GM04503 (cell line): ENCODE measurements at regions not wholly inside any gene's neighbourhood (a gene's known extent, or its start where the extent isn't known, plus 50 kb on each side); places are given as distances from the start of the nearest gene placed in this dataset.
A peak's percentile ranks its signal among the peaks of the same experiment; 100 is the strongest.

Source experiments
- DNase-seq: peaks from one replicate; pipeline ENCODE4 v3.0.0-alpha.2; 2012; ENCODE audit warnings: low read depth

DNA sequence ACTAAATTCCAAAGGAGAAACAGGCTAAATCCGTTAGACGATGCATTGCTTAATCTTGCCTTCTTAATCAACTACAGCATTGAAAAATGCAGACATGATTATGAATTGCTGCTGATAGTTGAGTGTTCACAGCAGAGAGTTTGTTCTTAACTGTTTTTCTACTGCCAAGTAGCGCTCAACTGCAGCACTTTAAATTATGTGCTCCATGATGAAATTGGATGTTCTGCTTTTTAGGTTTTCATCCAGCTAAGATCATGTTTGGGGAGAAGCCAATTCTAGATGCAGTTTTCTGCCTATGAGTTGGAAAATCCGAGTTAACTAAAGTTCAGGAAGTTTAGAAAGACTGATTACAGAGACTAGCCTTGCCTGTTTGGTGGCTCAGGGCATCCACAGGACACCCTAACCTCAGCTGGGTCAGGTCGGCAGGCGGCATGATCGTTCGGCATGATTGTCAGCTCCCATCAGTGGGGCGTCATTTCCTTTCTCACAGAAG lies 119.4 kb upstream of the PIEZO2 start:
- DNase-seq: peak; percentile 42

DNA sequence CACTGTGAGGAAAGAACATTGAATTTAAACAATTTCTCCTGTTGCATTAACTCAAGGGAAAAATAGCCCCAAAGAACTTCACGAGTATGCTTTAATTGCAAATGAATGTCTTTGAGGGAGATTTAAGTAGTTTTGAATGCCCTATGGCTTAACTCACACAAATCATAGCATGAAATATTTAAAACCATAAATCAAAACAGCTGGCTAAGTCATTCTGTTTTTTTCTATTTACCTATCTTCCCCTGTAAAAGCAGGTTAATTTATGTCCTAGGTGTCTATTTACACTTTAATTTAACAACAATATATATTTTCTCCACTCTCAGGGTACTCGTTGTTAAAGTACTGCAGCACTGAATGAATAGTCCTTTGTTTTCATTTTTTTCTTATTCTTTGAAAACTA lies 118.8 kb upstream of the PIEZO2 start:
- DNase-seq: no peak

GRCh38 chr18:11266781-11267480 lies 117.6 kb upstream of the PIEZO2 start:
- no peak for DNase-seq

DNA sequence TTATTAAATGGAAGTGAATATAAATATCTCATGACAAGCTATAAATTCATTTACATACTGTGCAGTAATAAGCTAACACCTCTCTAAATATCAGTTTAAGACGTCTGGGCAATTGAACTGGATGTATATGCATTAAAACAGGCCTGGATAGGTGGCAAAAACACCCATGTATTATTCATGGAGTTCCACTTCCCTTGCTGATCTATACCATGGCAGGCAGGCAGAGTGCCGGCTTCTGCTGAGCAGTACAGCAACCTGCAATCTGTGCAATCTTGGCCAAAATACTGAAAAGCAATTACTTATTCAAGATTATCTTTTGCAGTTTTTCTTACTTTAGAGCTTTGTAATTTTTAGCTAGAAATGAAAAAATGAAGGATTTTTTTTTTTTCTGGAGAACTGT lies 112.1 kb upstream of the PIEZO2 start:
- no peak for DNase-seq

GRCh38 chr18:11260961-11261461 lies 111.6 kb upstream of the PIEZO2 start:
- DNase-seq: no peak

GRCh38 chr18:11259469-11260150 lies 110.2 kb upstream of the PIEZO2 start:
- no peak for DNase-seq

- no peak for DNase-seq
Measured at GRCh38 chr18:11258039-11258610, 108.8 kb upstream of the PIEZO2 start.

DNA sequence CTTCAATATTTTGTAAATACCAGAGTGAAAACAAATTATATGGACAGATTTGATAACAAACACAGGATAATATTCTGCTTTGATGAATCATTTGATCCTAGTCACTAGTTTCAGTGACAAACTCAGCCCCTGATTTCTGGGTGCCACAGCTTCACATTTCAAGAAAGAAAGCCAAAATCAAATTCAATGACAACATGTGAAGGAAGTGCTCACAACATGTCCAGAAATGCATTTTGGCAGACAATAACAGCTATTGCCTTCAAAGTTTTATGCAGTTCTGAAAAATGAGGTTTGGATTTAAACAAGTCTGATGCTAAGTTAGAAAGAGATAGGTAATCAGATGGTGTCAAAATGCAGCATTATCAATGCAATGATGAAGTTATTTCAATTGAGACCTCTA lies 106.9 kb upstream of the PIEZO2 start:
- DNase-seq: no peak

DNA sequence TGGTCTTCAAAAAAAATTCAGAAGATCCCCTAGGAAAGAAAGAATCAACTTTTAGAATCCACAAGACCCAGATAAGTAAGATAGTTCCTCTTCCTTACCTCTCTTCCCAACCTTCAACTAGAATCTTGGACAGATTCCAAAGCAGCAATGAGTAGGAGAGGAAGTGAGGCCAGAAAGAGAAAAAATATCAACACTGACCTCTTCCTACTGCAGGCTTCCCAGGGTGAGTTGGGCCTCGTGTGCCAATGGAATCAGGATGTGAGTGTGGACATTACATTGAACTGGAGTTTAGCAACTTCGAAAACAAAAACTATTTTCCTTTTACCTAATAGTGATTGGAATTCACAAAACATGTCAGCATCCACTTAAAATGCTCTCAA lies 102.5 kb upstream of the PIEZO2 start:
- no peak for DNase-seq

- peak; percentile 53 for DNase-seq
Measured at GRCh38 chr18:11251229-11251890, 102.0 kb upstream of the PIEZO2 start.

DNA sequence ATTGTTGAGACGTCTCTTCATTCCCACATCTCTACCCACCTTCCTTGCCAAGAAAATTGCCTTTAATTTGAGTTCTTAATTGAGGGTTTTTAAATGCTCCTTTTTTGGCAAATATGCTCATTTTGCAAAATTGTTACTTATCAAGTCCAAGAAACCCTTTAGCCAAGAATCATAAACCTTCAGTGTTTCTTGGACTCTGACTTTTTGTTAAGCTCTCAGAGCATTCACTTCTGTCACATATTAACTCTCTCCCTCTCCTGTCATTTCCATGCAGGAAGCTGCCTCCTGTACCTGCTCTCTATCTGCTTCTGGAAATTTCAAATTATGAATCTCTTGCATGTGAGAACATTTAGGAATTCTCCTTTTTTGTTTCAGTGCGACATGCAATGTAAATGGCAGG lies 100.0 kb upstream of the PIEZO2 start:
- DNase-seq: no peak

GRCh38 chr18:11247381-11247970 lies 98.1 kb upstream of the PIEZO2 start:
- DNase-seq: no peak

GRCh38 chr18:11246495-11247300 lies 97.3 kb upstream of the PIEZO2 start:
- DNase-seq: peak; percentile 41

DNA sequence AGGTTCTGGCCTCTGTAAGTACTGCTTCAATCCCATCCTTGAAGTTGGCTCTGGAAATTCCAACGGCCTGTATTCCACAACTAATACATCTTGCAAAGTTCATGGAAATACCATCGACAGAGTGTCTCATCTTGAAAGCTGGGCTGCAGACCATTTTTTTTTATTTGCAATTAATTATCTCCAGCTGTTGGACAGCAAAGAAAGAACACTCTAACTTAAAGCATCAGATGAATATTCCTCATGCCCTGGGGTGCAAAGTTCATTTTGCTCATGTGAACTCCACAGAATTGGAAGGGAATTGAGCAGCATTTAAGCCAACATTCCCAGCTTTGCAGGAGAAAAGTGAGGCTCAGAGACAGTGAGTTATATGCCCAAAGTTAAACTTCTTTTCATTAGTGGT lies 96.5 kb upstream of the PIEZO2 start:
- DNase-seq: peak; percentile 46

DNA sequence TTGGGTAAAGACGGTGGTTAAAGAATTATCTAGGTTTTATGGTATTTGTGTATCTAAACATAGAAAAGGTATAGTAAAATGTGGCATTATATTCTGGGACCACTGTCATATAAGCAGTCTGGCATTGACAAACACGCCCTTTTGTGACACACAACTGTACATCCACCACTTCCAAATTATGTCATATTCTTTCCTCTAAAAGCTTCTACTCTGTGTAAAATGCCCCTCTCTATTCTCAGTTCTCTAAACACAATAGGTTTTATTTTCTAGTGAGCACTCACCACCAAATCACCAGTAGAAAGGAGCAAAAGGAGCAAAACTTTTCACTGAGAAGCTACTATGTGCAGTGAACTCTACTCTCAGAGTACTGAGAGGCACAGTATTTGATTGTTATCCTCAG lies 88.1 kb upstream of the PIEZO2 start:
- no peak for DNase-seq

GRCh38 chr18:11237066-11237465 lies 87.7 kb upstream of the PIEZO2 start:
- no peak for DNase-seq

- no peak for DNase-seq
Measured at GRCh38 chr18:11224153-11224552, 74.8 kb upstream of the PIEZO2 start.

GRCh38 chr18:11219571-11219970 lies 70.2 kb upstream of the PIEZO2 start:
- DNase-seq: peak; percentile 12

GRCh38 chr18:11215216-11215615 lies 65.8 kb upstream of the PIEZO2 start:
- no peak for DNase-seq

DNA sequence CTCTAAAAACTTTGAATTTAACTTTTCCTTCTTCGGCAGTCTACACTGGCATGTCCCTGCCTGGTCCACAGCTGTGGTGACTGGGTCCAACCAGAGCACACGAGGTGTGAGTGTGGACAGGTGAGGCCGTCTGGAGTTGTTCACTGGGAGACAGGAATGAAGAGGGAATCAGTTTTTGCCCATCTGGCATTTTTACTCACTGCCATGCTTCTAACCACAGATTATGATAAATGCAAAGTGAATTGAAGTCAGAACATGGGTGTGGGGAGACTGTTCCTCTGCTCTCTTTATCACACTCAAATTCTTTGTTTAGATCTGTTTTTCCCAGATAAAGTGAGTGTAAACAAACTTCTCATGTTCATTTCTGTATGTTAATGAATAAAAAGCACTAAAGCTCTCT lies 54.7 kb upstream of the PIEZO2 start:
- no peak for DNase-seq

- DNase-seq: no peak
Measured at GRCh38 chr18:11199477-11199876, 50.1 kb upstream of the PIEZO2 start.
